K562 (cell line): ENCODE measurements at regions not wholly inside any gene's neighbourhood (a gene's known extent, or its start where the extent isn't known, plus 50 kb on each side); places are given as distances from the start of the nearest gene placed in this dataset.

Experiments
- ATAC-seq: fragments of 200-7000 bp; cut with Tn5 transposase; 3 replicates; pipeline ENCODE4 v1.9.1; 2020; ENCODE audit warnings: moderate library complexity
- BruUV-seq: library from RNA; stranded (reverse); fragments of 400-500 nt; replicated peaks from 2 replicates; lab custom pipeline; 2021; lab: Mats Ljungman, UMichigan
- CTCF ChIA-PET: fragments of 300-600 bp; formaldehyde crosslinking; extraction: SDS; loops from one replicate; lab custom pipeline; 2021; ENCODE audit warnings: low intra/inter-chr PET ratio; lab: Yijun Ruan, JAX
- POLR2A ChIA-PET: fragments of 300-600, 350-650 bp; sonication (Branson Sonifier 250); formaldehyde crosslinking; extraction: SDS; loops from one replicate; lab custom pipeline; 2021; ENCODE audit warnings: antibody characterized with exemption, inconsistent platforms; lab: Yijun Ruan, JAX
- DNase-seq, 4 experiments: peaks; one replicate each; pipeline versions ENCODE4 v3.0.0 to v3.0.0-alpha.2; 2011 to 2018; ENCODE audit warnings: low spot score in 3 of 4, mixed read lengths in 3 of 4; ENCODE audit errors: extremely low read depth in 1 of 4
- FAIRE-seq: peaks from 2 replicates; lab custom pipeline; 2011; peaks lifted over from hg19 to GRCh38; lab: Jason Lieb, UNC
- H2AFZ ChIP-seq: 2 replicates; pipeline ENCODE4 v1.6.0; 2011; ENCODE audit warnings: low read depth, low read length, control low read depth, inconsistent platforms
- H3K27ac ChIP-seq: fragments of 200-600 bp; 3 replicates; pipeline ENCODE4 v1.8.0; 2011; ENCODE audit warnings: low read depth, mild to moderate bottlenecking, control low read depth, inconsistent platforms, low read length, moderate library complexity, mixed read lengths; ENCODE audit errors: extremely low read depth
- H3K27me3 ChIP-seq, 2 experiments: fragments of 300-600 bp in 1 of 2; 2 replicates in 1 of 2; 3 replicates in 1 of 2; pipeline versions ENCODE4 v1.6.0 to v1.8.0; 2011; ENCODE audit warnings: inconsistent platforms in 2 of 2, low read length in 2 of 2, mild to moderate bottlenecking in 1 of 2, mixed read lengths in 1 of 2, moderate library complexity in 1 of 2; ENCODE audit not compliant: control insufficient read depth in 2 of 2, insufficient read depth in 2 of 2
- H3K36me3 ChIP-seq: fragments of 300-600 bp; 3 replicates; pipeline ENCODE4 v1.8.0; 2011; ENCODE audit warnings: mild to moderate bottlenecking, low read length, inconsistent platforms; ENCODE audit not compliant: control insufficient read depth, insufficient read depth
- H3K4me1 ChIP-seq, 2 experiments: fragments of 200-600 bp in 1 of 2; replicated peaks in 1 of 2; 2 replicates in 1 of 2; 3 replicates in 1 of 2; pipeline versions ENCODE4 v1.5.1 to v1.8.0; 2011; ENCODE audit warnings: inconsistent platforms in 2 of 2, low read length in 2 of 2, mild to moderate bottlenecking in 1 of 2, mixed read lengths in 1 of 2, moderate library complexity in 1 of 2; ENCODE audit not compliant: control insufficient read depth in 2 of 2, insufficient read depth in 2 of 2
- H3K4me2 ChIP-seq: 2 replicates; pipeline ENCODE4 v1.6.1; 2011; ENCODE audit warnings: low read length, control low read depth, inconsistent platforms, mixed read lengths; ENCODE audit not compliant: insufficient read depth
- H3K4me3 ChIP-seq: fragments of 200-600 bp; sonication (generic), shearing (Covaris generic); 2 replicates; pipeline ENCODE4 v1.5.1; 2016; ENCODE audit warnings: control low read depth, inconsistent platforms
- H3K79me2 ChIP-seq: fragments of 200-600 bp; 3 replicates; pipeline ENCODE4 v1.8.0; 2011; ENCODE audit warnings: low read length, inconsistent platforms; ENCODE audit not compliant: control insufficient read depth, insufficient read depth
- H3K9ac ChIP-seq, 2 experiments: 2 replicates each; pipeline versions ENCODE4 v1.6.0 to v1.6.1; 2011; ENCODE audit warnings: low read depth in 2 of 2, low read length in 2 of 2, control low read depth in 1 of 2, inconsistent platforms in 1 of 2, mild to moderate bottlenecking in 1 of 2, mixed read lengths in 1 of 2; ENCODE audit not compliant: insufficient read depth in 1 of 2
- H3K9me1 ChIP-seq: one replicate; pipeline ENCODE4 v1.6.0; 2011; ENCODE audit warnings: inconsistent platforms, mild to moderate bottlenecking, low read length, moderate library complexity; ENCODE audit not compliant: control insufficient read depth, insufficient read depth
- H3K9me3 ChIP-seq: replicated peaks from 2 replicates; pipeline ENCODE4 v1.5.1; 2011; ENCODE audit warnings: low read depth, low read length, inconsistent platforms; ENCODE audit not compliant: control insufficient read depth, insufficient read depth
- H4K20me1 ChIP-seq: replicated peaks from 2 replicates; pipeline ENCODE4 v1.6.1; 2011; ENCODE audit warnings: low read length, inconsistent platforms, mixed read lengths; ENCODE audit not compliant: control insufficient read depth, insufficient read depth
- C11orf30 ChIP-seq: fragments of 450-650 bp; IDR thresholded peaks from 2 replicates; pipeline ENCODE4 v1.6.1; 2016; ENCODE audit warnings: low read depth, mild to moderate bottlenecking
- CC2D1A ChIP-seq: fragments of 450-650 bp; IDR thresholded peaks from 2 replicates; pipeline ENCODE4 v1.6.1; 2017; ENCODE audit warnings: mild to moderate bottlenecking
- E2F3 ChIP-seq: fragments of 250-450 bp; sonication (Bioruptor Pico); IDR thresholded peaks from 2 replicates; pipeline ENCODE4 v1.4.0; 2020; ENCODE audit warnings: mild to moderate bottlenecking
- NCOR1 ChIP-seq: fragments of 450-650 bp; IDR thresholded peaks from 2 replicates; pipeline ENCODE4 v1.6.1; 2016; ENCODE audit warnings: mild to moderate bottlenecking, moderate library complexity
- PHTF2 ChIP-seq: fragments of 250-450 bp; sonication (Bioruptor Pico); IDR thresholded peaks from 2 replicates; pipeline ENCODE4 v1.5.0; 2021; ENCODE audit warnings: mild to moderate bottlenecking
- ZNF121 ChIP-seq: sonication (generic); formaldehyde crosslinking; conservative IDR thresholded peaks from 2 replicates; pipeline ENCODE4 v1.8.0; 2022; ENCODE audit warnings: missing genetic modification reagents
- ZNF24 ChIP-seq: fragments of 450-650 bp; IDR thresholded peaks from 2 replicates; pipeline ENCODE4 v1.6.1; 2016
- ZNF274 ChIP-seq: IDR thresholded peaks from 2 replicates; pipeline ENCODE4 v1.6.1; 2011; ENCODE audit warnings: low read depth, mild to moderate bottlenecking, low read length, moderate library complexity, borderline replicate concordance
- WGBS: fragments of 100-300 bp; shearing (Covaris generic); methylation state at CpG from one replicate; pipeline ENCODE4 v1.1.6; 2016; ENCODE audit warnings: low coverage, mixed read lengths; ENCODE audit not compliant: insufficient coverage; ENCODE audit errors: missing lambda C conversion rate; 5-methylcytosine and 5-hydroxymethylcytosine counted together
- in situ Hi-C: fragments of 300-500 bp; cut with MboI; formaldehyde crosslinking; loops from 4 replicates; pipeline ENCODE4 v1.15.0; 2018; ENCODE audit warnings: inconsistent platforms, mixed read lengths
- intact Hi-C: fragments of 100-400 bp; cut with micrococcal nuclease; formaldehyde crosslinking; loops from 2 replicates; pipeline ENCODE4 v1.14.2; 2022
- TF ChIP-seq, protein P1 (sequence below): fragments of 450-650 bp; formaldehyde crosslinking; IDR thresholded peaks from 2 replicates; pipeline ENCODE4 v1.4.0; 2022; ENCODE audit warnings: missing genetic modification characterization
- TF ChIP-seq, protein P2 (sequence below), 2 experiments: IDR thresholded peaks in 1 of 2; conservative IDR thresholded peaks in 1 of 2; 2 replicates each; pipeline ENCODE4 v1.6.1; 2016; ENCODE audit warnings: low read depth in 2 of 2, mild to moderate bottlenecking in 1 of 2, missing compliant biosample characterization in 1 of 2, missing genetic modification characterization in 1 of 2, moderate library complexity in 1 of 2
- TF ChIP-seq, protein P3 (sequence below): fragments of 250-450 bp; sonication (Bioruptor Pico); IDR thresholded peaks from 2 replicates; pipeline ENCODE4 v1.4.0; 2020
- TF ChIP-seq, protein P4 (sequence below): fragments of 250-450 bp; sonication (Bioruptor Pico); IDR thresholded peaks from 2 replicates; pipeline ENCODE4 v1.8.0; 2022; ENCODE audit warnings: inconsistent platforms, mild to moderate bottlenecking, moderate library complexity, borderline replicate concordance
- TF ChIP-seq, protein P5 (sequence below): fragments of 250-450 bp; sonication (Bioruptor Pico); IDR thresholded peaks from 2 replicates; pipeline ENCODE4 v1.5.0; 2022; ENCODE audit warnings: mild to moderate bottlenecking

DNA sequence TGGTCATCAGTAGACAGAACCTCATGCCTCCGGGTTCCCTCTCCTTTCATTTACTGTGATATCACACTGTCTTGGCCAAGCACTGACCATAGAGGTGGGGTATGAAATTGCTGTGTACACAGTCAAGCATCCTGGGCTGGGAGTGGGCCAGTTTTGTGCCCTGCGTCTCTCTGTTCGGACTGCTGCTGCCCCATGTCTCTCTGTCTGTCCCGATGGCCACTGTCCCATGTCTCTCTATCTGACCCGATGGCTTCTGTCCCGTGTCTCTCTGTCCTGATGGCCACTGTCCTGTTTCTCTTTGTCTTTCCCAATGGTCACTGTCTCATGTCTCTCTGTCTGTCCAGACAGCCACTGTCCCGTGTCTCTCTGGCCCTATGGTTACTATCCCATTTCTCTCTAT lies 164.9 kb downstream of the ARL4C start:
- FAIRE-seq: no peak
- no peak overlapping the region for H3K27ac ChIP-seq
- BruUV-seq: no TSS peak
- intact Hi-C loops: no loop called here
- no peaks in the 10 kb centered on the region for H3K36me3 ChIP-seq
- no peak overlapping the region for H3K9ac ChIP-seq
- ATAC-seq: no peak
- no peak overlapping the region for H3K4me2 ChIP-seq
- ChIA-PET POLR2A (no interaction called here), CTCF (no interaction called here)
- no peaks in the 10 kb centered on the region for H4K20me1 ChIP-seq
- H3K27me3 ChIP-seq: peaks cover 0 to 38% of the 10 kb centered on the region in 2 experiments; a peak in 2 of 5 replicates
- no peaks in the 10 kb centered on the region for H3K9me1 ChIP-seq
- H3K79me2 ChIP-seq: no peaks in the 10 kb centered on the region
- in situ Hi-C loops: no loop called here
- DNase-seq: no peak
- H3K9me3 ChIP-seq: no peaks in the 10 kb centered on the region
- no peak overlapping the region for H2AFZ ChIP-seq
- H3K4me1 ChIP-seq: no peaks in the 10 kb centered on the region
- no peak overlapping the region for H3K4me3 ChIP-seq
- 0% methylated on average over 6 of the region's 7 CpGs for WGBS
- TF ChIP-seq NCOR1: no peak
- no peak for TF ChIP-seq ZNF274
- no peak for TF ChIP-seq E2F3 (CRISPR knock-in tag)
- TF ChIP-seq PHTF2 (CRISPR knock-in tag): no peak
- TF ChIP-seq, protein P1, sequence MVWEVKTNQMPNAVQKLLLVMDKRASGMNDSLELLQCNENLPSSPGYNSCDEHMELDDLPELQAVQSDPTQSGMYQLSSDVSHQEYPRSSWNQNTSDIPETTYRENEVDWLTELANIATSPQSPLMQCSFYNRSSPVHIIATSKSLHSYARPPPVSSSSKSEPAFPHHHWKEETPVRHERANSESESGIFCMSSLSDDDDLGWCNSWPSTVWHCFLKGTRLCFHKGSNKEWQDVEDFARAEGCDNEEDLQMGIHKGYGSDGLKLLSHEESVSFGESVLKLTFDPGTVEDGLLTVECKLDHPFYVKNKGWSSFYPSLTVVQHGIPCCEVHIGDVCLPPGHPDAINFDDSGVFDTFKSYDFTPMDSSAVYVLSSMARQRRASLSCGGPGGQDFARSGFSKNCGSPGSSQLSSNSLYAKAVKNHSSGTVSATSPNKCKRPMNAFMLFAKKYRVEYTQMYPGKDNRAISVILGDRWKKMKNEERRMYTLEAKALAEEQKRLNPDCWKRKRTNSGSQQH (CRISPR knock-in tag): no peak
- TF ChIP-seq, protein P2, sequence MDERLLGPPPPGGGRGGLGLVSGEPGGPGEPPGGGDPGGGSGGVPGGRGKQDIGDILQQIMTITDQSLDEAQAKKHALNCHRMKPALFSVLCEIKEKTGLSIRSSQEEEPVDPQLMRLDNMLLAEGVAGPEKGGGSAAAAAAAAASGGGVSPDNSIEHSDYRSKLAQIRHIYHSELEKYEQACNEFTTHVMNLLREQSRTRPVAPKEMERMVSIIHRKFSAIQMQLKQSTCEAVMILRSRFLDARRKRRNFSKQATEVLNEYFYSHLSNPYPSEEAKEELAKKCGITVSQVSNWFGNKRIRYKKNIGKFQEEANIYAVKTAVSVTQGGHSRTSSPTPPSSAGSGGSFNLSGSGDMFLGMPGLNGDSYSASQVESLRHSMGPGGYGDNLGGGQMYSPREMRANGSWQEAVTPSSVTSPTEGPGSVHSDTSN (CRISPR knock-in tag; IDR thresholded peaks at IDR 0.05; ENCODE audit: low read depth): no peak
- TF ChIP-seq, protein P2 (tag; conservative IDR thresholded peaks at IDR 0.05; ENCODE audit: low read depth): no peak
- TF ChIP-seq ZNF24: no peak
- TF ChIP-seq, protein P3, sequence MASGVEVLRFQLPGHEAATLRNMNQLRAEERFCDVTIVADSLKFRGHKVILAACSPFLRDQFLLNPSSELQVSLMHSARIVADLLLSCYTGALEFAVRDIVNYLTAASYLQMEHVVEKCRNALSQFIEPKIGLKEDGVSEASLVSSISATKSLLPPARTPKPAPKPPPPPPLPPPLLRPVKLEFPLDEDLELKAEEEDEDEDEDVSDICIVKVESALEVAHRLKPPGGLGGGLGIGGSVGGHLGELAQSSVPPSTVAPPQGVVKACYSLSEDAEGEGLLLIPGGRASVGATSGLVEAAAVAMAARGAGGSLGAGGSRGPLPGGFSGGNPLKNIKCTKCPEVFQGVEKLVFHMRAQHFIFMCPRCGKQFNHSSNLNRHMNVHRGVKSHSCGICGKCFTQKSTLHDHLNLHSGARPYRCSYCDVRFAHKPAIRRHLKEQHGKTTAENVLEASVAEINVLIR (CRISPR knock-in tag): no peak
- no peak for TF ChIP-seq ZNF121 (CRISPR knock-in tag)
- TF ChIP-seq CC2D1A: no peak
- TF ChIP-seq, protein P4, sequence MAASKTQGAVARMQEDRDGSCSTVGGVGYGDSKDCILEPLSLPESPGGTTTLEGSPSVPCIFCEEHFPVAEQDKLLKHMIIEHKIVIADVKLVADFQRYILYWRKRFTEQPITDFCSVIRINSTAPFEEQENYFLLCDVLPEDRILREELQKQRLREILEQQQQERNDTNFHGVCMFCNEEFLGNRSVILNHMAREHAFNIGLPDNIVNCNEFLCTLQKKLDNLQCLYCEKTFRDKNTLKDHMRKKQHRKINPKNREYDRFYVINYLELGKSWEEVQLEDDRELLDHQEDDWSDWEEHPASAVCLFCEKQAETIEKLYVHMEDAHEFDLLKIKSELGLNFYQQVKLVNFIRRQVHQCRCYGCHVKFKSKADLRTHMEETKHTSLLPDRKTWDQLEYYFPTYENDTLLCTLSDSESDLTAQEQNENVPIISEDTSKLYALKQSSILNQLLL: no peak
- no peak for TF ChIP-seq C11orf30
- TF ChIP-seq, protein P5, sequence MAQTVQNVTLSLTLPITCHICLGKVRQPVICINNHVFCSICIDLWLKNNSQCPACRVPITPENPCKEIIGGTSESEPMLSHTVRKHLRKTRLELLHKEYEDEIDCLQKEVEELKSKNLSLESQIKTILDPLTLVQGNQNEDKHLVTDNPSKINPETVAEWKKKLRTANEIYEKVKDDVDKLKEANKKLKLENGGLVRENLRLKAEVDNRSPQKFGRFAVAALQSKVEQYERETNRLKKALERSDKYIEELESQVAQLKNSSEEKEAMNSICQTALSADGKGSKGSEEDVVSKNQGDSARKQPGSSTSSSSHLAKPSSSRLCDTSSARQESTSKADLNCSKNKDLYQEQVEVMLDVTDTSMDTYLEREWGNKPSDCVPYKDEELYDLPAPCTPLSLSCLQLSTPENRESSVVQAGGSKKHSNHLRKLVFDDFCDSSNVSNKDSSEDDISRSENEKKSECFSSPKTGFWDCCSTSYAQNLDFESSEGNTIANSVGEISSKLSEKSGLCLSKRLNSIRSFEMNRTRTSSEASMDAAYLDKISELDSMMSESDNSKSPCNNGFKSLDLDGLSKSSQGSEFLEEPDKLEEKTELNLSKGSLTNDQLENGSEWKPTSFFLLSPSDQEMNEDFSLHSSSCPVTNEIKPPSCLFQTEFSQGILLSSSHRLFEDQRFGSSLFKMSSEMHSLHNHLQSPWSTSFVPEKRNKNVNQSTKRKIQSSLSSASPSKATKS (CRISPR knock-in tag): no peak
